GM23338 (cell line): ENCODE measurements at regions not wholly inside any gene's neighbourhood (a gene's known extent, or its start where the extent isn't known, plus 50 kb on each side); places are given as distances from the start of the nearest gene placed in this dataset.

ENCODE experiments used
- ATAC-seq: fragments of 200-7000 bp; cut with Tn5 transposase; 3 replicates; pipeline ENCODE4 v1.9.1; 2020
- DNase-seq: peaks from one replicate; pipeline ENCODE4 v3.0.0-alpha.2; 2015; ENCODE audit warnings: low spot score
- H2AFZ ChIP-seq: fragments of 200-600 bp; sonication (generic); 2 replicates; pipeline ENCODE4 v1.8.0; 2016; ENCODE audit warnings: antibody characterized with exemption, mild to moderate bottlenecking, moderate library complexity
- H3F3A ChIP-seq: fragments of 200-600 bp; sonication (generic); replicated peaks from 2 replicates; pipeline ENCODE4 v1.8.0; 2017; ENCODE audit warnings: antibody characterized with exemption, mixed run types, low read depth
- H3K27ac ChIP-seq: fragments of 200-600 bp; sonication (generic); 2 replicates; pipeline ENCODE4 v1.6.1; 2016; ENCODE audit warnings: low read depth
- H3K27me3 ChIP-seq: fragments of 200-600 bp; sonication (generic); 2 replicates; pipeline ENCODE4 v1.8.0; 2016; ENCODE audit warnings: mild to moderate bottlenecking, mixed run types, moderate library complexity; ENCODE audit not compliant: insufficient read depth
- H3K36me3 ChIP-seq: fragments of 200-600 bp; sonication (generic); 2 replicates; pipeline ENCODE4 v1.8.0; 2016; ENCODE audit warnings: mild to moderate bottlenecking; ENCODE audit not compliant: insufficient read depth
- H3K4me1 ChIP-seq: fragments of 200-600 bp; sonication (generic); 2 replicates; pipeline ENCODE4 v1.8.0; 2016; ENCODE audit warnings: mild to moderate bottlenecking, moderate library complexity; ENCODE audit not compliant: insufficient read depth
- H3K4me2 ChIP-seq: fragments of 200-600 bp; sonication (generic); 2 replicates; pipeline ENCODE4 v1.7.1; 2017; ENCODE audit warnings: mixed run types
- H3K4me3 ChIP-seq: fragments of 200-600 bp; sonication (generic); 2 replicates; pipeline ENCODE4 v1.6.1; 2016; ENCODE audit warnings: mixed run types
- H3K79me2 ChIP-seq: fragments of 200-600 bp; sonication (generic); replicated peaks from 2 replicates; pipeline ENCODE4 v1.8.0; 2017; ENCODE audit warnings: mild to moderate bottlenecking; ENCODE audit not compliant: insufficient read depth
- H3K9me2 ChIP-seq: fragments of 200-600 bp; sonication (generic); 2 replicates; pipeline ENCODE4 v1.8.0; 2017; ENCODE audit not compliant: insufficient read depth
- H4K20me1 ChIP-seq: fragments of 200-600 bp; sonication (generic); replicated peaks from 2 replicates; pipeline ENCODE4 v1.8.0; 2017; ENCODE audit warnings: mild to moderate bottlenecking; ENCODE audit not compliant: insufficient read depth
- H3K27ac Mint-ChIP-seq: 2 replicates; pipeline ENCODE4 v1.8.0; 2020; ENCODE audit warnings: inconsistent platforms, mild to moderate bottlenecking, moderate library complexity, mixed read lengths
- H3K27me3 Mint-ChIP-seq: 3 replicates; pipeline ENCODE4 v1.8.0; 2022; ENCODE audit warnings: low read depth, mild to moderate bottlenecking, moderate library complexity, mixed read lengths, inconsistent platforms; ENCODE audit not compliant: insufficient read depth, poor library complexity
- H3K36me3 Mint-ChIP-seq: 3 replicates; pipeline ENCODE4 v1.8.0; 2021; ENCODE audit warnings: low read depth, mild to moderate bottlenecking, inconsistent platforms, moderate library complexity, mixed read lengths
- H3K4me1 Mint-ChIP-seq: 3 replicates; pipeline ENCODE4 v1.8.0; 2020; ENCODE audit warnings: mild to moderate bottlenecking, inconsistent platforms, mixed read lengths
- H3K4me3 Mint-ChIP-seq: 3 replicates; pipeline ENCODE4 v1.8.0; 2021; ENCODE audit warnings: moderate library complexity, mild to moderate bottlenecking, inconsistent platforms, mixed read lengths
- H3K9me3 Mint-ChIP-seq: 3 replicates; pipeline ENCODE4 v1.8.0; 2020; ENCODE audit warnings: moderate library complexity, mild to moderate bottlenecking, inconsistent platforms, mixed read lengths
- EZH2 ChIP-seq: fragments of 200-600 bp; sonication (generic); IDR thresholded peaks from one replicate; pipeline ENCODE4 v1.8.0; 2017; ENCODE audit warnings: antibody characterized with exemption, mild to moderate bottlenecking, low read depth; ENCODE audit not compliant: unreplicated experiment
- JUNB ChIP-seq: IDR thresholded peaks from one replicate; pipeline ENCODE4 v1.6.1; 2016; ENCODE audit warnings: antibody characterized with exemption; ENCODE audit not compliant: unreplicated experiment
- POLR2AphosphoS5 ChIP-seq: IDR thresholded peaks from 2 replicates; pipeline ENCODE4 v1.6.1; 2016; ENCODE audit warnings: antibody characterized with exemption, low read depth
- ZNF114 ChIP-seq: fragments of 250-450 bp; sonication (Bioruptor Pico); IDR thresholded peaks from 2 replicates; pipeline ENCODE4 v1.5.0; 2020; ENCODE audit warnings: mild to moderate bottlenecking, moderate library complexity
- ZNF331 ChIP-seq: fragments of 250-450 bp; sonication (Bioruptor Pico); IDR thresholded peaks from 2 replicates; pipeline ENCODE4 v1.5.0; 2020; ENCODE audit warnings: low read depth, mild to moderate bottlenecking, moderate library complexity
- TF ChIP-seq, protein P1 (sequence below): fragments of 250-450 bp; sonication (Bioruptor Pico); IDR thresholded peaks from 2 replicates; pipeline ENCODE4 v1.5.0; 2020; ENCODE audit warnings: mild to moderate bottlenecking, moderate library complexity
- TF ChIP-seq, protein P2 (sequence below): IDR thresholded peaks from 2 replicates; pipeline ENCODE4 v1.6.1; 2016; ENCODE audit warnings: antibody characterized with exemption
- TF ChIP-seq, protein P3 (sequence below), 2 experiments: fragments of 200-600 bp in 1 of 2; sonication (generic) in 1 of 2; conservative IDR thresholded peaks; 2 replicates each; pipeline versions ENCODE4 v1.5.1 to v1.6.1; 2016 to 2017; ENCODE audit warnings: antibody characterized with exemption in 2 of 2, low read depth in 2 of 2, mild to moderate bottlenecking in 2 of 2, moderate library complexity in 1 of 2
- TF ChIP-seq, protein P4 (sequence below): IDR thresholded peaks from one replicate; pipeline ENCODE4 v1.6.1; 2018; ENCODE audit warnings: antibody characterized with exemption; ENCODE audit not compliant: unreplicated experiment

DNA sequence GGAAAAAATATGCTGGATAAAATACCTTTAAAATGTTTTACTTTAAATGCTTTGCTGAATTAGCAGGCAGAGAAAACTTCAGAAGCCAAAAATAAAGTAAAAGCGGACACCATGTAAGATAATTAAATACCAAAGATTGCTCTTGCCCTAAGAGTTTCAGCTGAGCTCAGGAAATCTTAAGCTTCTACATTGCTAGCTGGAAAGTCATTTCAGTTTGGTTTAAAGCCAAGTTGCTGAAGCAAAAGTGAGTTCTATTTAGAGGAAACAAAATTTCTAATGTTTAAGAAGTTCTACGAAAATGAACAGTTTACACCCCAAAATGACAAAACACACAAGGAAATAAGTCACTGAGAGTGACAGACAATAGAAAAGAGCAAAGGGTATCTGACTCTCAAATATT lies 310.0 kb downstream of the ADAMTS20 start:
- DNase-seq (no peak), ATAC-seq (no peak)
- H3K4me1 Mint-ChIP-seq = no peaks in the 10 kb centered on the region
- Histone ChIP-seq H4K20me1 (no peaks in the 10 kb centered on the region), H3K9me2 (peaks cover 5% of the 10 kb centered on the region; the same call in 1 of the 2 replicates), H3K4me1 (no peaks in the 10 kb centered on the region), H3K4me2 (no peak overlapping the region), H3F3A (no peaks in the 10 kb centered on the region), H3K36me3 (no peaks in the 10 kb centered on the region), H3K79me2 (no peaks in the 10 kb centered on the region), H3K27me3 (no peaks in the 10 kb centered on the region), H2AFZ (no peak overlapping the region), H3K4me3 (no peak overlapping the region), H3K27ac (no peak overlapping the region)
- H3K9me3 Mint-ChIP-seq = no peaks in the 10 kb centered on the region; the same call in 2 of the 3 replicates
- TF ChIP-seq, protein P1, sequence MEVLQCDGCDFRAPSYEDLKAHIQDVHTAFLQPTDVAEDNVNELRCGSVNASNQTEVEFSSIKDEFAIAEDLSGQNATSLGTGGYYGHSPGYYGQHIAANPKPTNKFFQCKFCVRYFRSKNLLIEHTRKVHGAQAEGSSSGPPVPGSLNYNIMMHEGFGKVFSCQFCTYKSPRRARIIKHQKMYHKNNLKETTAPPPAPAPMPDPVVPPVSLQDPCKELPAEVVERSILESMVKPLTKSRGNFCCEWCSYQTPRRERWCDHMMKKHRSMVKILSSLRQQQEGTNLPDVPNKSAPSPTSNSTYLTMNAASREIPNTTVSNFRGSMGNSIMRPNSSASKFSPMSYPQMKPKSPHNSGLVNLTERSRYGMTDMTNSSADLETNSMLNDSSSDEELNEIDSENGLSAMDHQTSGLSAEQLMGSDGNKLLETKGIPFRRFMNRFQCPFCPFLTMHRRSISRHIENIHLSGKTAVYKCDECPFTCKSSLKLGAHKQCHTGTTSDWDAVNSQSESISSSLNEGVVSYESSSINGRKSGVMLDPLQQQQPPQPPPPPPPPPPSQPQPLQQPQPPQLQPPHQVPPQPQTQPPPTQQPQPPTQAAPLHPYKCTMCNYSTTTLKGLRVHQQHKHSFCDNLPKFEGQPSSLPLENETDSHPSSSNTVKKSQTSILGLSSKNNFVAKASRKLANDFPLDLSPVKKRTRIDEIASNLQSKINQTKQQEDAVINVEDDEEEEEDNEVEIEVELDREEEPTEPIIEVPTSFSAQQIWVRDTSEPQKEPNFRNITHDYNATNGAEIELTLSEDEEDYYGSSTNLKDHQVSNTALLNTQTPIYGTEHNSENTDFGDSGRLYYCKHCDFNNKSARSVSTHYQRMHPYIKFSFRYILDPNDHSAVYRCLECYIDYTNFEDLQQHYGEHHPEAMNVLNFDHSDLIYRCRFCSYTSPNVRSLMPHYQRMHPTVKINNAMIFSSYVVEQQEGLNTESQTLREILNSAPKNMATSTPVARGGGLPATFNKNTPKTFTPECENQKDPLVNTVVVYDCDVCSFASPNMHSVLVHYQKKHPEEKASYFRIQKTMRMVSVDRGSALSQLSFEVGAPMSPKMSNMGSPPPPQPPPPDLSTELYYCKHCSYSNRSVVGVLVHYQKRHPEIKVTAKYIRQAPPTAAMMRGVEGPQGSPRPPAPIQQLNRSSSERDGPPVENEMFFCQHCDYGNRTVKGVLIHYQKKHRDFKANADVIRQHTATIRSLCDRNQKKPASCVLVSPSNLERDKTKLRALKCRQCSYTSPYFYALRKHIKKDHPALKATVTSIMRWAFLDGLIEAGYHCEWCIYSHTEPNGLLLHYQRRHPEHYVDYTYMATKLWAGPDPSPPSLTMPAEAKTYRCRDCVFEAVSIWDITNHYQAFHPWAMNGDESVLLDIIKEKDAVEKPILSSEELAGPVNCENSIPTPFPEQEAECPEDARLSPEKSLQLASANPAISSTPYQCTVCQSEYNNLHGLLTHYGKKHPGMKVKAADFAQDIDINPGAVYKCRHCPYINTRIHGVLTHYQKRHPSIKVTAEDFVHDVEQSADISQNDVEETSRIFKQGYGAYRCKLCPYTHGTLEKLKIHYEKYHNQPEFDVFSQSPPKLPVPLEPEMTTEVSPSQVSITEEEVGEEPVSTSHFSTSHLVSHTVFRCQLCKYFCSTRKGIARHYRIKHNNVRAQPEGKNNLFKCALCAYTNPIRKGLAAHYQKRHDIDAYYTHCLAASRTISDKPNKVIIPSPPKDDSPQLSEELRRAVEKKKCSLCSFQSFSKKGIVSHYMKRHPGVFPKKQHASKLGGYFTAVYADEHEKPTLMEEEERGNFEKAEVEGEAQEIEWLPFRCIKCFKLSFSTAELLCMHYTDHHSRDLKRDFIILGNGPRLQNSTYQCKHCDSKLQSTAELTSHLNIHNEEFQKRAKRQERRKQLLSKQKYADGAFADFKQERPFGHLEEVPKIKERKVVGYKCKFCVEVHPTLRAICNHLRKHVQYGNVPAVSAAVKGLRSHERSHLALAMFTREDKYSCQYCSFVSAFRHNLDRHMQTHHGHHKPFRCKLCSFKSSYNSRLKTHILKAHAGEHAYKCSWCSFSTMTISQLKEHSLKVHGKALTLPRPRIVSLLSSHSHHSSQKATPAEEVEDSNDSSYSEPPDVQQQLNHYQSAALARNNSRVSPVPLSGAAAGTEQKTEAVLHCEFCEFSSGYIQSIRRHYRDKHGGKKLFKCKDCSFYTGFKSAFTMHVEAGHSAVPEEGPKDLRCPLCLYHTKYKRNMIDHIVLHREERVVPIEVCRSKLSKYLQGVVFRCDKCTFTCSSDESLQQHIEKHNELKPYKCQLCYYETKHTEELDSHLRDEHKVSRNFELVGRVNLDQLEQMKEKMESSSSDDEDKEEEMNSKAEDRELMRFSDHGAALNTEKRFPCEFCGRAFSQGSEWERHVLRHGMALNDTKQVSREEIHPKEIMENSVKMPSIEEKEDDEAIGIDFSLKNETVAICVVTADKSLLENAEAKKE (CRISPR knock-in tag) = no peak
- TF ChIP-seq, protein P2, sequence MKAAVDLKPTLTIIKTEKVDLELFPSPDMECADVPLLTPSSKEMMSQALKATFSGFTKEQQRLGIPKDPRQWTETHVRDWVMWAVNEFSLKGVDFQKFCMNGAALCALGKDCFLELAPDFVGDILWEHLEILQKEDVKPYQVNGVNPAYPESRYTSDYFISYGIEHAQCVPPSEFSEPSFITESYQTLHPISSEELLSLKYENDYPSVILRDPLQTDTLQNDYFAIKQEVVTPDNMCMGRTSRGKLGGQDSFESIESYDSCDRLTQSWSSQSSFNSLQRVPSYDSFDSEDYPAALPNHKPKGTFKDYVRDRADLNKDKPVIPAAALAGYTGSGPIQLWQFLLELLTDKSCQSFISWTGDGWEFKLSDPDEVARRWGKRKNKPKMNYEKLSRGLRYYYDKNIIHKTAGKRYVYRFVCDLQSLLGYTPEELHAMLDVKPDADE = no peak
- TF ChIP-seq, protein P3, sequence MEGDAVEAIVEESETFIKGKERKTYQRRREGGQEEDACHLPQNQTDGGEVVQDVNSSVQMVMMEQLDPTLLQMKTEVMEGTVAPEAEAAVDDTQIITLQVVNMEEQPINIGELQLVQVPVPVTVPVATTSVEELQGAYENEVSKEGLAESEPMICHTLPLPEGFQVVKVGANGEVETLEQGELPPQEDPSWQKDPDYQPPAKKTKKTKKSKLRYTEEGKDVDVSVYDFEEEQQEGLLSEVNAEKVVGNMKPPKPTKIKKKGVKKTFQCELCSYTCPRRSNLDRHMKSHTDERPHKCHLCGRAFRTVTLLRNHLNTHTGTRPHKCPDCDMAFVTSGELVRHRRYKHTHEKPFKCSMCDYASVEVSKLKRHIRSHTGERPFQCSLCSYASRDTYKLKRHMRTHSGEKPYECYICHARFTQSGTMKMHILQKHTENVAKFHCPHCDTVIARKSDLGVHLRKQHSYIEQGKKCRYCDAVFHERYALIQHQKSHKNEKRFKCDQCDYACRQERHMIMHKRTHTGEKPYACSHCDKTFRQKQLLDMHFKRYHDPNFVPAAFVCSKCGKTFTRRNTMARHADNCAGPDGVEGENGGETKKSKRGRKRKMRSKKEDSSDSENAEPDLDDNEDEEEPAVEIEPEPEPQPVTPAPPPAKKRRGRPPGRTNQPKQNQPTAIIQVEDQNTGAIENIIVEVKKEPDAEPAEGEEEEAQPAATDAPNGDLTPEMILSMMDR (conservative IDR thresholded peaks at IDR 0.05; ENCODE audit: low read depth in 2 of 2) = no peak
- TF ChIP-seq ZNF331 (CRISPR knock-in tag) (no peak), ZNF114 (CRISPR knock-in tag) (no peak), POLR2AphosphoS5 (no peak), JUNB (no peak), EZH2 (no peak)
- TF ChIP-seq, protein P4, sequence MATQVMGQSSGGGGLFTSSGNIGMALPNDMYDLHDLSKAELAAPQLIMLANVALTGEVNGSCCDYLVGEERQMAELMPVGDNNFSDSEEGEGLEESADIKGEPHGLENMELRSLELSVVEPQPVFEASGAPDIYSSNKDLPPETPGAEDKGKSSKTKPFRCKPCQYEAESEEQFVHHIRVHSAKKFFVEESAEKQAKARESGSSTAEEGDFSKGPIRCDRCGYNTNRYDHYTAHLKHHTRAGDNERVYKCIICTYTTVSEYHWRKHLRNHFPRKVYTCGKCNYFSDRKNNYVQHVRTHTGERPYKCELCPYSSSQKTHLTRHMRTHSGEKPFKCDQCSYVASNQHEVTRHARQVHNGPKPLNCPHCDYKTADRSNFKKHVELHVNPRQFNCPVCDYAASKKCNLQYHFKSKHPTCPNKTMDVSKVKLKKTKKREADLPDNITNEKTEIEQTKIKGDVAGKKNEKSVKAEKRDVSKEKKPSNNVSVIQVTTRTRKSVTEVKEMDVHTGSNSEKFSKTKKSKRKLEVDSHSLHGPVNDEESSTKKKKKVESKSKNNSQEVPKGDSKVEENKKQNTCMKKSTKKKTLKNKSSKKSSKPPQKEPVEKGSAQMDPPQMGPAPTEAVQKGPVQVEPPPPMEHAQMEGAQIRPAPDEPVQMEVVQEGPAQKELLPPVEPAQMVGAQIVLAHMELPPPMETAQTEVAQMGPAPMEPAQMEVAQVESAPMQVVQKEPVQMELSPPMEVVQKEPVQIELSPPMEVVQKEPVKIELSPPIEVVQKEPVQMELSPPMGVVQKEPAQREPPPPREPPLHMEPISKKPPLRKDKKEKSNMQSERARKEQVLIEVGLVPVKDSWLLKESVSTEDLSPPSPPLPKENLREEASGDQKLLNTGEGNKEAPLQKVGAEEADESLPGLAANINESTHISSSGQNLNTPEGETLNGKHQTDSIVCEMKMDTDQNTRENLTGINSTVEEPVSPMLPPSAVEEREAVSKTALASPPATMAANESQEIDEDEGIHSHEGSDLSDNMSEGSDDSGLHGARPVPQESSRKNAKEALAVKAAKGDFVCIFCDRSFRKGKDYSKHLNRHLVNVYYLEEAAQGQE = no peak
- H3K27ac Mint-ChIP-seq = no peak overlapping the region
- no peaks in the 10 kb centered on the region for H3K36me3 Mint-ChIP-seq
- H3K27me3 Mint-ChIP-seq = peaks cover 2% of the 10 kb centered on the region
- no peak overlapping the region for H3K4me3 Mint-ChIP-seq
